Tibial nerve (tissue), 4 donors: ENCODE measurements at regions not wholly inside any gene's neighbourhood (a gene's known extent, or its start where the extent isn't known, plus 50 kb on each side); places are given as distances from the start of the nearest gene placed in this dataset.

Experiments
- CTCF ChIP-seq, 5 experiments: fragments of 200-600 bp in 3 of 5; fragments of 450-650 bp in 2 of 5; sonication (generic) in 3 of 5; IDR thresholded peaks; one replicate each; pipeline ENCODE4 v1.5.1; 2016 to 2019; ENCODE audit warnings: antibody characterized with exemption in 5 of 5, mild to moderate bottlenecking in 3 of 5, moderate library complexity in 2 of 5
- EP300 ChIP-seq, 2 donors: sonication (generic); formaldehyde crosslinking; IDR thresholded peaks; one replicate each; pipeline ENCODE4 v1.6.1; 2017; ENCODE audit warnings: antibody characterized with exemption in 2 of 2, mild to moderate bottlenecking in 1 of 2
- POLR2A ChIP-seq, 2 donors: fragments of 450-650 bp; IDR thresholded peaks; one replicate each; pipeline ENCODE4 v1.6.1; 2017; ENCODE audit warnings: antibody characterized with exemption in 2 of 2, mild to moderate bottlenecking in 2 of 2, moderate library complexity in 2 of 2

- TF ChIP-seq CTCF (IDR thresholded peaks at IDR 0.05) (no peak), EP300 (IDR thresholded peaks at IDR 0.05) (no peak), POLR2A (IDR thresholded peaks at IDR 0.05) (no peak)
Measured at GRCh38 chr21:20266441-20266710, 731.8 kb upstream of the NCAM2 start.
